ENCODE measurements at regions not wholly inside any gene's neighbourhood (a gene's known extent, or its start where the extent isn't known, plus 50 kb on each side); places are given as distances from the start of the nearest gene placed in this dataset.

- H3K4me1 Mint-ChIP-seq (ENCODE audit: insufficient read depth, unreplicated experiment): no peaks in the 10 kb centered on the region
- ChIA-PET CTCF (no interaction called here), POLR2A (interaction anchor here (0.7 kb wide), 1 partner anchor 160 kb away, joined by 3 read pairs; no protein-coding TSS in a partner anchor)
- no peak for DNase-seq (ENCODE audit: unreplicated experiment)
- no peak for TF ChIP-seq CTCF (IDR thresholded peaks at IDR 0.05; ENCODE audit: unreplicated experiment)
- BruUV-seq (replicated peaks): no TSS peak
- H3K9me3 Mint-ChIP-seq (ENCODE audit: unreplicated experiment): no peaks in the 10 kb centered on the region
- no peaks in the 10 kb centered on the region for H3K27me3 Mint-ChIP-seq (ENCODE audit: insufficient read depth, unreplicated experiment)
- intact Hi-C loops (cut with micrococcal nuclease): no loop called here
- no peak overlapping the region for H3K4me3 Mint-ChIP-seq (ENCODE audit: unreplicated experiment)
- no peak overlapping the region for H3K27ac Mint-ChIP-seq (ENCODE audit: low read depth, unreplicated experiment)
- H3K36me3 Mint-ChIP-seq (ENCODE audit: insufficient read depth, unreplicated experiment): no peaks in the 10 kb centered on the region
These were observed 1385.4 kb upstream of the PIK3C3 start for GRCh38 chr18:40569605-40570004.

- Mint-ChIP-seq H3K4me3 (ENCODE audit: unreplicated experiment) (no peak overlapping the region), H3K36me3 (ENCODE audit: insufficient read depth, unreplicated experiment) (no peaks in the 10 kb centered on the region), H3K9me3 (ENCODE audit: unreplicated experiment) (no peaks in the 10 kb centered on the region), H3K4me1 (ENCODE audit: insufficient read depth, unreplicated experiment) (no peaks in the 10 kb centered on the region), H3K27ac (ENCODE audit: low read depth, unreplicated experiment) (no peak overlapping the region), H3K27me3 (ENCODE audit: insufficient read depth, unreplicated experiment) (no peaks in the 10 kb centered on the region)
- intact Hi-C loops (cut with micrococcal nuclease): no loop called here
- no peak for TF ChIP-seq CTCF (IDR thresholded peaks at IDR 0.05; ENCODE audit: unreplicated experiment)
- DNase-seq (ENCODE audit: unreplicated experiment): no peak
- ChIA-PET POLR2A (no interaction called here), CTCF (no interaction called here)
- BruUV-seq (replicated peaks): no TSS peak
These were observed 1388.6 kb upstream of the PIK3C3 start for GRCh38 chr18:40566510-40566844.

- Mint-ChIP-seq H3K9me3 (ENCODE audit: unreplicated experiment) (no peaks in the 10 kb centered on the region), H3K36me3 (ENCODE audit: insufficient read depth, unreplicated experiment) (no peaks in the 10 kb centered on the region), H3K27ac (ENCODE audit: low read depth, unreplicated experiment) (no peak overlapping the region), H3K4me3 (ENCODE audit: unreplicated experiment) (no peak overlapping the region), H3K4me1 (ENCODE audit: insufficient read depth, unreplicated experiment) (no peaks in the 10 kb centered on the region), H3K27me3 (ENCODE audit: insufficient read depth, unreplicated experiment) (no peaks in the 10 kb centered on the region)
- intact Hi-C loops (cut with micrococcal nuclease): no loop called here
- CTCF ChIA-PET: interaction anchor here (0.7 kb wide), 1 partner anchor 406 kb away, joined by 3 read pairs; no protein-coding TSS in a partner anchor
- POLR2A ChIA-PET: interaction anchor here (0.8 kb wide), 1 partner anchor 9 kb away, joined by 3 read pairs; no protein-coding TSS in a partner anchor
- DNase-seq (ENCODE audit: unreplicated experiment): no peak
- TF ChIP-seq CTCF (IDR thresholded peaks at IDR 0.05; ENCODE audit: unreplicated experiment): no peak
- no TSS peak for BruUV-seq (replicated peaks)
These were observed 1389.1 kb upstream of the PIK3C3 start for GRCh38 chr18:40565805-40566509.

- no peak for TF ChIP-seq CTCF (IDR thresholded peaks at IDR 0.05; ENCODE audit: unreplicated experiment)
- no peaks in the 10 kb centered on the region for H3K4me1 Mint-ChIP-seq (ENCODE audit: insufficient read depth, unreplicated experiment)
- ChIA-PET CTCF (no interaction called here), POLR2A (no interaction called here)
- BruUV-seq (replicated peaks): no TSS peak
- DNase-seq (ENCODE audit: unreplicated experiment): no peak
- no peaks in the 10 kb centered on the region for H3K27me3 Mint-ChIP-seq (ENCODE audit: insufficient read depth, unreplicated experiment)
- H3K36me3 Mint-ChIP-seq (ENCODE audit: insufficient read depth, unreplicated experiment): no peaks in the 10 kb centered on the region
- intact Hi-C loops (cut with micrococcal nuclease): no loop called here
- H3K27ac Mint-ChIP-seq (ENCODE audit: low read depth, unreplicated experiment): no peak overlapping the region
- H3K9me3 Mint-ChIP-seq (ENCODE audit: unreplicated experiment): no peaks in the 10 kb centered on the region
- H3K4me3 Mint-ChIP-seq (ENCODE audit: unreplicated experiment): no peak overlapping the region
These were observed 1395.5 kb upstream of the PIK3C3 start for GRCh38 chr18:40559556-40559955.

All from MCF 10A (cell line).